ENCODE measurements at regions not wholly inside any gene's neighbourhood (a gene's known extent, or its start where the extent isn't known, plus 50 kb on each side); places are given as distances from the start of the nearest gene placed in this dataset.

- no peak for TF ChIP-seq CTCF (conservative IDR thresholded peaks at IDR 0.05 in 1 of 2, IDR thresholded peaks at IDR 0.05 in 1 of 2; ENCODE audit: low read depth in 1 of 2, low read length in 2 of 2)
- no peak for TF ChIP-seq EZH2 (IDR thresholded peaks at IDR 0.05; ENCODE audit: low read length, missing control alignments)
Observed at GRCh38 chrX:55161581-55161980, 58.6 kb upstream of the PAGE5 start.

All from fibroblast of lung (primary cell).